K562 (cell line): ENCODE measurements at regions not wholly inside any gene's neighbourhood (a gene's known extent, or its start where the extent isn't known, plus 50 kb on each side); places are given as distances from the start of the nearest gene placed in this dataset.

Experiments
- ATAC-seq: fragments of 200-7000 bp; cut with Tn5 transposase; 3 replicates; pipeline ENCODE4 v1.9.1; 2020; ENCODE audit warnings: moderate library complexity
- BruUV-seq: library from RNA; stranded (reverse); fragments of 400-500 nt; replicated peaks from 2 replicates; lab custom pipeline; 2021; lab: Mats Ljungman, UMichigan
- CTCF ChIA-PET: fragments of 300-600 bp; formaldehyde crosslinking; extraction: SDS; loops from one replicate; lab custom pipeline; 2021; ENCODE audit warnings: low intra/inter-chr PET ratio; lab: Yijun Ruan, JAX
- POLR2A ChIA-PET: fragments of 300-600, 350-650 bp; sonication (Branson Sonifier 250); formaldehyde crosslinking; extraction: SDS; loops from one replicate; lab custom pipeline; 2021; ENCODE audit warnings: antibody characterized with exemption, inconsistent platforms; lab: Yijun Ruan, JAX
- DNase-seq, 4 experiments: peaks; one replicate each; pipeline versions ENCODE4 v3.0.0 to v3.0.0-alpha.2; 2011 to 2018; ENCODE audit warnings: low spot score in 3 of 4, mixed read lengths in 3 of 4; ENCODE audit errors: extremely low read depth in 1 of 4
- FAIRE-seq: peaks from 2 replicates; lab custom pipeline; 2011; peaks lifted over from hg19 to GRCh38; lab: Jason Lieb, UNC
- H2AFZ ChIP-seq: 2 replicates; pipeline ENCODE4 v1.6.0; 2011; ENCODE audit warnings: low read depth, low read length, control low read depth, inconsistent platforms
- H3K27ac ChIP-seq: fragments of 200-600 bp; 3 replicates; pipeline ENCODE4 v1.8.0; 2011; ENCODE audit warnings: low read depth, mild to moderate bottlenecking, control low read depth, inconsistent platforms, low read length, moderate library complexity, mixed read lengths; ENCODE audit errors: extremely low read depth
- H3K27me3 ChIP-seq, 2 experiments: fragments of 300-600 bp in 1 of 2; 2 replicates in 1 of 2; 3 replicates in 1 of 2; pipeline versions ENCODE4 v1.6.0 to v1.8.0; 2011; ENCODE audit warnings: inconsistent platforms in 2 of 2, low read length in 2 of 2, mild to moderate bottlenecking in 1 of 2, mixed read lengths in 1 of 2, moderate library complexity in 1 of 2; ENCODE audit not compliant: control insufficient read depth in 2 of 2, insufficient read depth in 2 of 2
- H3K36me3 ChIP-seq: fragments of 300-600 bp; 3 replicates; pipeline ENCODE4 v1.8.0; 2011; ENCODE audit warnings: mild to moderate bottlenecking, low read length, inconsistent platforms; ENCODE audit not compliant: control insufficient read depth, insufficient read depth
- H3K4me1 ChIP-seq, 2 experiments: fragments of 200-600 bp in 1 of 2; replicated peaks in 1 of 2; 2 replicates in 1 of 2; 3 replicates in 1 of 2; pipeline versions ENCODE4 v1.5.1 to v1.8.0; 2011; ENCODE audit warnings: inconsistent platforms in 2 of 2, low read length in 2 of 2, mild to moderate bottlenecking in 1 of 2, mixed read lengths in 1 of 2, moderate library complexity in 1 of 2; ENCODE audit not compliant: control insufficient read depth in 2 of 2, insufficient read depth in 2 of 2
- H3K4me2 ChIP-seq: 2 replicates; pipeline ENCODE4 v1.6.1; 2011; ENCODE audit warnings: low read length, control low read depth, inconsistent platforms, mixed read lengths; ENCODE audit not compliant: insufficient read depth
- H3K4me3 ChIP-seq: fragments of 200-600 bp; sonication (generic), shearing (Covaris generic); 2 replicates; pipeline ENCODE4 v1.5.1; 2016; ENCODE audit warnings: control low read depth, inconsistent platforms
- H3K79me2 ChIP-seq: fragments of 200-600 bp; 3 replicates; pipeline ENCODE4 v1.8.0; 2011; ENCODE audit warnings: low read length, inconsistent platforms; ENCODE audit not compliant: control insufficient read depth, insufficient read depth
- H3K9ac ChIP-seq, 2 experiments: 2 replicates each; pipeline versions ENCODE4 v1.6.0 to v1.6.1; 2011; ENCODE audit warnings: low read depth in 2 of 2, low read length in 2 of 2, control low read depth in 1 of 2, inconsistent platforms in 1 of 2, mild to moderate bottlenecking in 1 of 2, mixed read lengths in 1 of 2; ENCODE audit not compliant: insufficient read depth in 1 of 2
- H3K9me1 ChIP-seq: one replicate; pipeline ENCODE4 v1.6.0; 2011; ENCODE audit warnings: inconsistent platforms, mild to moderate bottlenecking, low read length, moderate library complexity; ENCODE audit not compliant: control insufficient read depth, insufficient read depth
- H3K9me3 ChIP-seq: replicated peaks from 2 replicates; pipeline ENCODE4 v1.5.1; 2011; ENCODE audit warnings: low read depth, low read length, inconsistent platforms; ENCODE audit not compliant: control insufficient read depth, insufficient read depth
- H4K20me1 ChIP-seq: replicated peaks from 2 replicates; pipeline ENCODE4 v1.6.1; 2011; ENCODE audit warnings: low read length, inconsistent platforms, mixed read lengths; ENCODE audit not compliant: control insufficient read depth, insufficient read depth
- CEBPG ChIP-seq, 3 experiments: fragments of 200-800 bp in 1 of 3; sonication (Bioruptor generic) in 1 of 3; sonication (generic) in 1 of 3; formaldehyde crosslinking in 1 of 3; IDR thresholded peaks in 2 of 3; conservative IDR thresholded peaks in 1 of 3; 2 replicates each; pipeline versions ENCODE4 v1.6.1 to v1.8.0; 2016 to 2022; ENCODE audit warnings: missing compliant biosample characterization in 2 of 3, missing genetic modification characterization in 2 of 3, mild to moderate bottlenecking in 1 of 3, missing genetic modification reagents in 1 of 3
- FOXO4 ChIP-seq: fragments of 450-650 bp; formaldehyde crosslinking; IDR thresholded peaks from 2 replicates; pipeline ENCODE4 v1.4.0; 2020; ENCODE audit warnings: mild to moderate bottlenecking, moderate library complexity
- MAFK ChIP-seq: IDR thresholded peaks from 2 replicates; pipeline ENCODE4 v1.6.1; 2011; ENCODE audit warnings: low read length, improper control_type of control experiment
- ZFP30 ChIP-seq: fragments of 250-450 bp; sonication (Bioruptor Pico); IDR thresholded peaks from 2 replicates; pipeline ENCODE4 v1.8.0; 2022; ENCODE audit warnings: moderate library complexity, mild to moderate bottlenecking, inconsistent platforms, borderline replicate concordance
- ZNF780A ChIP-seq: fragments of 250-450 bp; sonication (Bioruptor Pico); IDR thresholded peaks from 2 replicates; pipeline ENCODE4 v1.5.0; 2021; ENCODE audit warnings: mild to moderate bottlenecking
- WGBS: fragments of 100-300 bp; shearing (Covaris generic); methylation state at CpG from one replicate; pipeline ENCODE4 v1.1.6; 2016; ENCODE audit warnings: low coverage, mixed read lengths; ENCODE audit not compliant: insufficient coverage; ENCODE audit errors: missing lambda C conversion rate; 5-methylcytosine and 5-hydroxymethylcytosine counted together
- in situ Hi-C: fragments of 300-500 bp; cut with MboI; formaldehyde crosslinking; loops from 4 replicates; pipeline ENCODE4 v1.15.0; 2018; ENCODE audit warnings: inconsistent platforms, mixed read lengths
- intact Hi-C: fragments of 100-400 bp; cut with micrococcal nuclease; formaldehyde crosslinking; loops from 2 replicates; pipeline ENCODE4 v1.14.2; 2022

GRCh38 chr3:43190670-43191069 is 84.8 kb upstream of the POMGNT2 start:
- H3K27ac ChIP-seq: no peak overlapping the region
- ChIA-PET POLR2A (interaction anchor here (0.8 to 0.9 kb wide), 2 partner anchors 11 to 36 kb away, joined by 3 to 4 read pairs; no protein-coding TSS in a partner anchor), CTCF (no interaction called here)
- H3K27me3 ChIP-seq: peaks cover 0 to 14% of the 10 kb centered on the region in 2 experiments; a peak in 2 of 5 replicates
- no peak overlapping the region for H2AFZ ChIP-seq
- intact Hi-C loops: no loop called here
- no peaks in the 10 kb centered on the region for H4K20me1 ChIP-seq
- DNase-seq (no peak), FAIRE-seq (no peak), ATAC-seq (no peak)
- TF ChIP-seq CEBPG (CRISPR knock-in tag; IDR thresholded peaks at IDR 0.05): no peak
- no peak for TF ChIP-seq CEBPG (tag; conservative IDR thresholded peaks at IDR 0.05 in 1 of 2, IDR thresholded peaks at IDR 0.05 in 1 of 2)
- TF ChIP-seq MAFK: no peak
- no peak for TF ChIP-seq FOXO4 (CRISPR knock-in tag)
- TF ChIP-seq ZNF780A: no peak
- TF ChIP-seq ZFP30 (CRISPR knock-in tag): no peak
- in situ Hi-C loops: no loop called here
- H3K79me2 ChIP-seq: no peaks in the 10 kb centered on the region
- H3K4me2 ChIP-seq: no peak overlapping the region
- no peak overlapping the region for H3K4me3 ChIP-seq
- no peak overlapping the region for H3K9ac ChIP-seq
- no peaks in the 10 kb centered on the region; a peak in 1 of 5 replicates for H3K4me1 ChIP-seq
- H3K9me1 ChIP-seq: no peaks in the 10 kb centered on the region
- H3K9me3 ChIP-seq: no peaks in the 10 kb centered on the region
- WGBS: 0% methylated on average over 5 of the region's 5 CpGs
- BruUV-seq: no TSS peak
- H3K36me3 ChIP-seq: no peaks in the 10 kb centered on the region
